Colonic mucosa (tissue), 4 donors: ENCODE measurements at regions not wholly inside any gene's neighbourhood (a gene's known extent, or its start where the extent isn't known, plus 50 kb on each side); places are given as distances from the start of the nearest gene placed in this dataset.

Experiments used
- DNase-seq: peaks from one replicate; pipeline ENCODE4 v3.0.0-alpha.2; 2020
- H3K27ac ChIP-seq: fragments of 200-600 bp; one replicate; pipeline ENCODE4 v1.8.0; 2021
- H3K27me3 ChIP-seq: fragments of 200-600 bp; one replicate; pipeline ENCODE4 v1.8.0; 2021
- H3K36me3 ChIP-seq: fragments of 200-600 bp; one replicate; pipeline ENCODE4 v1.8.0; 2021
- H3K4me1 ChIP-seq: fragments of 200-600 bp; one replicate; pipeline ENCODE4 v1.8.0; 2021; ENCODE audit warnings: mild to moderate bottlenecking
- H3K4me3 ChIP-seq: fragments of 200-600 bp; one replicate; pipeline ENCODE4 v1.8.0; 2021
- H3K9ac ChIP-seq, 2 donors: one replicate each; pipeline ENCODE4 v1.7.0; 2013; ENCODE audit warnings: control low read depth in 2 of 2, low read depth in 2 of 2, low read length in 2 of 2
- H3K9me3 ChIP-seq: fragments of 200-600 bp; one replicate; pipeline ENCODE4 v1.8.0; 2021
- intact Hi-C: fragments of 100-400 bp; cut with DNase I; formaldehyde crosslinking; loops from one replicate; pipeline ENCODE4 v1.14.1; 2022
- TF ChIP-seq, protein P1 (sequence below): fragments of 200-600 bp; IDR thresholded peaks from one replicate; pipeline ENCODE4 v1.8.0; 2022; ENCODE audit warnings: antibody characterized with exemption, mild to moderate bottlenecking
- donor health status: healthy.
- donor health status: DM: no; HTN: no; CAD: no.
- donor health status: DM: no; HTN: no; CAD: no.

DNA sequence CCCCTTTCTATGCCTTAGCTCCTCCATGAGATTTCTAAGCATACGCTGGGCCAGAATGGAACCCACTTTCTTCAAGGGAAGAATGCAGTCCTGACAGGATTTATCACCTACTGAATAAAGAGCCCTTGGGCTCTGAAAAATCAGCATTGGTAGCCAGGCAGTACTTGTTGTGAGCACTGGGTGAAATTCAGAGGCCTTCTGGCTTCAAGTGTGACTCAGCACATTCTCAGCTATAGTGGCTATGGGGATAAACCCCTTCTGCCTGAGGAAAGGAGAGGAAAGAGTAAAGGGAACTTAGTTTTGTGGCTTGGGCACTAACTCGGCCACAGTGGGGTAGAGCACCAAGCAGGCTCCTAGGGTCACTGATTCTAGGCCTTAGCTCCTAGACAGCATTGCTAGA is 574.8 kb downstream of the JRKL start:
- Histone ChIP-seq H3K9me3 (no peaks in the 10 kb centered on the region), H3K27ac (no peak overlapping the region), H3K27me3 (no peaks in the 10 kb centered on the region), H3K36me3 (no peaks in the 10 kb centered on the region), H3K4me3 (no peak overlapping the region), H3K9ac (no peak overlapping the region), H3K4me1 (no peaks in the 10 kb centered on the region)
- intact Hi-C loops, result no loop called here
- no peak for DNase-seq
- TF ChIP-seq, protein P1, sequence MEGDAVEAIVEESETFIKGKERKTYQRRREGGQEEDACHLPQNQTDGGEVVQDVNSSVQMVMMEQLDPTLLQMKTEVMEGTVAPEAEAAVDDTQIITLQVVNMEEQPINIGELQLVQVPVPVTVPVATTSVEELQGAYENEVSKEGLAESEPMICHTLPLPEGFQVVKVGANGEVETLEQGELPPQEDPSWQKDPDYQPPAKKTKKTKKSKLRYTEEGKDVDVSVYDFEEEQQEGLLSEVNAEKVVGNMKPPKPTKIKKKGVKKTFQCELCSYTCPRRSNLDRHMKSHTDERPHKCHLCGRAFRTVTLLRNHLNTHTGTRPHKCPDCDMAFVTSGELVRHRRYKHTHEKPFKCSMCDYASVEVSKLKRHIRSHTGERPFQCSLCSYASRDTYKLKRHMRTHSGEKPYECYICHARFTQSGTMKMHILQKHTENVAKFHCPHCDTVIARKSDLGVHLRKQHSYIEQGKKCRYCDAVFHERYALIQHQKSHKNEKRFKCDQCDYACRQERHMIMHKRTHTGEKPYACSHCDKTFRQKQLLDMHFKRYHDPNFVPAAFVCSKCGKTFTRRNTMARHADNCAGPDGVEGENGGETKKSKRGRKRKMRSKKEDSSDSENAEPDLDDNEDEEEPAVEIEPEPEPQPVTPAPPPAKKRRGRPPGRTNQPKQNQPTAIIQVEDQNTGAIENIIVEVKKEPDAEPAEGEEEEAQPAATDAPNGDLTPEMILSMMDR, result no peak

DNA sequence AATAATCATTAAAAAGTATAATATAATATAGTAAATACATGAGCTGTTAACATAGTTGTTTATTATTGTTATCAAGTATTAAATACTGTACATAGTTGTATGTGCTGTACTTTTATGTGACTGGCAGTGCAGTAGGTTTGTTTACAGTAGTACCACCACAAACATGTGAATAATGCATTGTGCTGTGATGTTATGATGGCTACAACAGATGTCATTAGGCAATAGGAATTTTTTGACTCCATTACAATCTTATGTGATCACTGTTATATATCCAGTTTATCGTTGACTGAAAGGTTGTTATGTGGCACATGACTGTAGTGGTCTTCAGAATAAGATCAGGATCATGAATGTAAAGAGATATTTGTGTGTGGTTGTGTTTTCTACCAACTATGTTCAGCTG is 577.8 kb downstream of the JRKL start:
- Histone ChIP-seq H3K27me3 (no peaks in the 10 kb centered on the region), H3K36me3 (no peaks in the 10 kb centered on the region), H3K9ac (no peak overlapping the region), H3K9me3 (no peaks in the 10 kb centered on the region), H3K4me3 (no peak overlapping the region), H3K4me1 (no peaks in the 10 kb centered on the region), H3K27ac (no peak overlapping the region)
- TF ChIP-seq, protein P1, result no peak
- no peak for DNase-seq
- intact Hi-C loops, result no loop called here

DNA sequence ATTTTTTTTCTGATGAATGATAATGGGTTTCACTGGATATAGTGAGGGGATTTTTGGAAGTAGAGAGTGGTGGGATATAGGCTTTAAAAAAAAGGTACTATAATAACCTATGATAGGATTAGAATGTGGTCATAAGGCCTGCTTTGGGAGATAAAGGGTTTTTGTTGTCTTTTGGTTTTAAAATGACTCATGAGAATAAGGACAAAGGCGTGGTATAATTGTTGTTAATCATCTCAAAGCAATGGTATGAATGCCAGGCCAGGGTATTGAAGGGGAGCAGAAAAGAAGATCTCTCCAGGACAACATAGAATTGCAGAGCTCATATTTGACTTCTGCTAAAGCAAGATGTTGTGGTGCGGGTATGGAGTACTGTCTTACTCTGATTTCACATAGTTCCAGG is 579.4 kb downstream of the JRKL start:
- no peaks in the 10 kb centered on the region for H3K4me1 ChIP-seq
- TF ChIP-seq, protein P1, result no peak
- H3K9me3 ChIP-seq, result no peaks in the 10 kb centered on the region
- H3K9ac ChIP-seq, result no peak overlapping the region
- no peak for DNase-seq
- no peak overlapping the region for H3K27ac ChIP-seq
- intact Hi-C loops, result no loop called here
- H3K4me3 ChIP-seq, result no peak overlapping the region
- no peaks in the 10 kb centered on the region for H3K27me3 ChIP-seq
- no peaks in the 10 kb centered on the region for H3K36me3 ChIP-seq

GRCh38 chr11:96978751-96979150 is 588.9 kb downstream of the JRKL start:
- H3K9me3 ChIP-seq, result no peaks in the 10 kb centered on the region

GRCh38 chr11:96986516-96986915 is 596.7 kb downstream of the JRKL start:
- H3K27ac ChIP-seq, result no peak overlapping the region
- DNase-seq, result no peak
- TF ChIP-seq, protein P1, result no peak
- no peak overlapping the region for H3K4me3 ChIP-seq
- no peak overlapping the region for H3K9ac ChIP-seq
- no peaks in the 10 kb centered on the region for H3K9me3 ChIP-seq
- H3K4me1 ChIP-seq, result no peaks in the 10 kb centered on the region
- H3K27me3 ChIP-seq, result no peaks in the 10 kb centered on the region
- no peaks in the 10 kb centered on the region for H3K36me3 ChIP-seq
- intact Hi-C loops, result no loop called here

More at GRCh38 chr11:96978751-96979150, 588.9 kb downstream of the JRKL start:
- Histone ChIP-seq H3K9ac (no peak overlapping the region), H3K4me1 (no peaks in the 10 kb centered on the region), H3K27ac (no peak overlapping the region), H3K36me3 (no peaks in the 10 kb centered on the region), H3K27me3 (no peaks in the 10 kb centered on the region), H3K4me3 (no peak overlapping the region)
- TF ChIP-seq, protein P1, result no peak
- DNase-seq, result no peak
- intact Hi-C loops, result no loop called here

DNA sequence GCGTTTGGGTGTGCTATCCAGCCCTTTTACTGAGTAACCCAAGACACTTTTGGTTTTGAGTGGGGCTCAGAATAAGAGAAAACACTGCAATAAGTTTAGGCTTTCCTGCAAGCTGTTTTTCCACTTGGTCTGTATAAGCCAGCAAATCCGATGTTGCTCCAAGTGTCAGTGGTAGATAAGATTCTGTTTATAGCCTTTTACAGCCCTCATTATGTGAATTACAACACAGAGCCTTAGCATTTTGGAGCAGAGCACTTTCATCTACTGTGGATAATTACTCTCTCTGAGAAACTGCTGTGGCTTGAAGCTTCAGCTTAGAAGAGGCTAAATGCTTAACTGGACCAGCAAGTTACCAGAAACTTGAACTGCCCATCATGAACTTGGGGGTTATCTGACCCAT is 601.1 kb downstream of the JRKL start:
- Histone ChIP-seq H3K36me3 (no peaks in the 10 kb centered on the region), H3K27ac (no peak overlapping the region), H3K9ac (no peak overlapping the region), H3K9me3 (no peaks in the 10 kb centered on the region), H3K27me3 (no peaks in the 10 kb centered on the region), H3K4me1 (no peaks in the 10 kb centered on the region), H3K4me3 (no peak overlapping the region)
- TF ChIP-seq, protein P1, result no peak
- DNase-seq, result peak; percentile 19
- intact Hi-C loops, result no loop called here
